Right forelimb (tissue), 1 donor: ENCODE measurements at regions not wholly inside any gene's neighbourhood (a gene's known extent, or its start where the extent isn't known, plus 50 kb on each side); places are given as distances from the start of the nearest gene placed in this dataset.
"Not testable (repeated sequence)": the region's sequence is repeated elsewhere in the genome, so short reads cannot be mapped to it uniquely, and the experiment has no call there.

ENCODE experiments used
- DNase-seq: peaks from one replicate; pipeline ENCODE4 v3.0.0-alpha.2; 2018

GRCh38 chr10:5268743-5269142, 72.1 kb downstream of the AKR1C4 start:
- no peak for DNase-seq

DNA sequence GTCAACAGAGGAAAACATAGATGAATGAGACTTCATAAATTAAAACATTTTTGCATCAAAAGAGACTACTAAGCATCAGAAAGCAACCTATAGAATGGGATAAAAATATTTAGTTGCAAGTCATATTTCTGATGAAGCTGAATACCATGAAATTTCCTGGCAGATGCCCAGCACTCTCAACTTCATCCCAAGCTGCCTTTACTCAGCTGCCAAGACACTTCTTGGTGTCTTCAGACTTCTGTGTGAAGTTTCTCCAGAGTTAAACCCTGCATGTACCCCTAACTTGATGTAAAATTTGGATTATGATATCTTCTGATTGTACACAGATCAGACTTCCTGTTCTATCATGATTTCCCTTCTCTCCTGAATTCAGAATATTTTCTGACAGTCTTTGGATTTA, 73.2 kb downstream of the AKR1C4 start:
- DNase-seq: no peak

GRCh38 chr10:5271526-5271925, 74.9 kb downstream of the AKR1C4 start:
- no peak for DNase-seq

- no peak for DNase-seq
These were observed 75.6 kb downstream of the AKR1C4 start for GRCh38 chr10:5272065-5272803.

GRCh38 chr10:5274795-5275194, 78.2 kb downstream of the AKR1C4 start:
- DNase-seq: no peak

GRCh38 chr10:5281356-5281755, 83.4 kb upstream of the UCN3 start:
- DNase-seq: no peak

GRCh38 chr10:5282137-5282536, 82.6 kb upstream of the UCN3 start:
- no peak for DNase-seq

DNA sequence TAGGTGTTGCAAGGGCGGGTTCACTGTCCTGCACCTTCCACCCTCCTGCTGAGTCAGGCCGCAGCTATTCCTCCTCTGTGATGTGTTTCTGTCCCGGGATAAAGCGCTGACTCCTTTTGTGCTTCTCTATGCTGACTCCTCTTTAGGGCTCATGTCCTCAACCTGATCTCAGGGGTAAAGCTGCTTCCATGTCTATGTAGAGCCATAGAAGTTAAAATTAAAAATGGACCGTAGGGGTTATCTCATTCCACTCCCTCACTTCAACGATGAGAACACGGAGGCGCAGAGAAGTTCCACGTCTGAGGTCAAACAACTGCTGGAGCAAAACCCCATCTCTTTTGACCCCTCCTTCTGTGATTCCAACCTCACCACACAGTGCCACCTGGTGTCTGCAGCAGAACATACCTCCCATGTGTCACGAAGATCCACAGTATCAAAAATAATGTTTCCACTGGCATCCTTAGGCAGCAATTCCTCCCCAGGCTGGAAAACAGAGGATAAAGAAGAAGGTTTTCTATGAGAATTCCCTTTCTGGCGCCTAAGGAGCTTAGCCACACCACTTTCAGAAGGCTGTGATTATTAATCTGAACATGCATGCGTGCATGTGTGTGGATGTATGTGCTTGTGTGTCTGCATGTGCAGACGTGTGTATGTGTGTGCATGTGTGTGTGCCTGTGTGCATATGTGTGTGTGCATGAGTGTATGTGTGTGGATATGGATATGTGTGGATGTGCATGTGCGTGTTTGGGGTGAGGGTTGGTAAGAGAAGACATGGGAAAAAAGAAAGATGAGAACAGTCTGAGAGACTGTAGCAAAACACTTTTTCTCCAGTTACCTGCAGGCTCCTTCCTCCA, 81.2 kb upstream of the UCN3 start:
- DNase-seq: peak; percentile 51

- no peak for DNase-seq
These were observed 80.3 kb upstream of the UCN3 start for GRCh38 chr10:5284311-5285057.

DNA sequence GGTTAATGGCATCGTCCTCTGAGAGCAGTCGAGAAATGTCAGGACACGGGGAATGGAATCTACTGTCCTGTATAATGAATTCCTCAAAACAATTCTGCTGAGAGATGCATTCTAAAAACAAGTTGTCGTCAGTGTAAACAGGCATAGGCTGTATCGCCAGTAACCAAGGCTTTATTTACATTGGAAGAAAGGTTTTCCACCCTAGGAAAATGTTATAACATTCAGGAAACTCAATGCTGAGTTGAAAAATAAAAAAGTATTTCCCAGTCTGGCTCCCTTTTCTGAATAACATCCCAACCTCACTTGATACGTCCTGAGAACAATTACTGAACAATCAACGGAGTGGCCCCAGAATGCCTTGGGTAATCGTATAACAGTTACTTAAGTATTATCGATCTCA, 79.6 kb upstream of the UCN3 start:
- no peak for DNase-seq

GRCh38 chr10:5288359-5288758, 76.4 kb upstream of the UCN3 start:
- DNase-seq: no peak

- DNase-seq: not testable (repeated sequence)
These were observed 75.5 kb upstream of the UCN3 start for GRCh38 chr10:5289228-5289627.

DNA sequence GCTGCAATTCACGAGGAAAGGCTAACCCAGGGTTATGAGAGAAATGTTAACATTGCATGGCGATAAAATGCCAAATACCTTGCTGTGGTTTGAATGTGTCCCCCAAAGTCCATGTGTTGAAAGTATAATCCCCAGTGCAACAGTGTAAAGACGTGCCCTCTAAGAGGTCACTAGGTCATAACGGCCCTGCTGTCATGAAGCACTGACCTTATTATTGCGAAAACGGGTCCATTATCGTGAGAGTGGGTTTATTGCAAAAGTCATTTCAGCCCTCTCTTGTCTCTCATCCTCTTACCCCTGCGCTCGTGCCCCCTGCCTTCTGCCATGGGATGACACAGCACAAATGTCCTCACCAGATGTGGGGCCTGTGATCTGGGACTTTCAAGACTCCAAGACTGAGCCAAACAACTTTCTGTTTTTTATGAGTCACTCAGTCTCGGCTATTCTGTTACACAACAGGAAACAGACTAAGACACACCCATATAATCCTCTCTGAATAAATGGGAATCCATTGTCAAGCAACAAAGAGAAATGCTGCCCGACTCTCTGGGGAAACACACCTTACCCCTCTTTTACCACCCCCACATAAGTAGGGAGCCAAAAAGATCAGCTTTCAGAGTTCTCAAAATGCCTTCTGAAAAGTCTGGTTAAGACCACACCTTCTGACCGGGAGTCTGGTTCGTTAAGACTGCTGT, 73.1 kb upstream of the UCN3 start:
- no peak for DNase-seq

GRCh38 chr10:5292196-5292735, 72.5 kb upstream of the UCN3 start:
- no peak for DNase-seq

DNA sequence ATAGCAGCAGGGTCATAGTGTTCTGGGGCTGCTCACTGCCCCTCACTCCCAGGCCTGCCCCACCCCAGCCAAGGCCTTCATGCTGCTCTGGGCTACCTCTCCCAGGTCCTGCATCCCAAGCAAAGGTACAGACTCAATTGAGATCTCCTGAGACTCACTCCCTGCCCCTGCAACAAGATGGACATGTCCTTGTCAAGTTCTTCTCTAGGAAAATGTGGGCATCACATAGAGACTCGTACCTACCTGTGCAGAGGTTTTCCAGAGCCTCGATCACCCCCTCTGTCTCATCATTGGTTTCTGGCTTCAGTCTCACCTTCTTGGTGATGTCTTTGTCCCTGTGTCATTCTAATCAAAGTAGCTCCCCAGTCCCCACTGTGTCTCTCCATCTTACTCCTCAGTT, 71.8 kb upstream of the UCN3 start:
- not testable (repeated sequence) for DNase-seq

- peak; percentile 50 for DNase-seq
These were observed 70.8 kb upstream of the UCN3 start for GRCh38 chr10:5293691-5294550.

GRCh38 chr10:5297466-5297865, 67.3 kb upstream of the UCN3 start:
- no peak for DNase-seq

DNA sequence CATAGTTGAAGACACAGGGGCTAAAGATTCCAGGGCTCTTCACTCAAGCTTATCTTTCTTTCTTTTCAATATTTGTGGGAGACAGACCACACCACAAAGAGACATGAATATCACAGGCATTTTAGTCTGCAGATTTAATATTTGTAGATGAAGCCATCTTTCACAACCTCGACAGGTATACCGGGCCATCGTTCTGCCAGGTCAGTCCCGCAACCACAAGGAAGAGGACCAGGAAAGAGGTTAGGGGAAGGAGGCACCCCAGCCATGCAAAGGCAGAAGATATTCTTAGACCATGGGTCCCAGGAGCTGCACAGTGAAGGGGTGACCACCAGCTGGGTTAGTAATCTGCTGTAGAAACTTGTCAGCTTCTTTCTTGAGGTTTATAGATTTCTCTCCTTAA, 66.8 kb upstream of the UCN3 start:
- DNase-seq: no peak

DNA sequence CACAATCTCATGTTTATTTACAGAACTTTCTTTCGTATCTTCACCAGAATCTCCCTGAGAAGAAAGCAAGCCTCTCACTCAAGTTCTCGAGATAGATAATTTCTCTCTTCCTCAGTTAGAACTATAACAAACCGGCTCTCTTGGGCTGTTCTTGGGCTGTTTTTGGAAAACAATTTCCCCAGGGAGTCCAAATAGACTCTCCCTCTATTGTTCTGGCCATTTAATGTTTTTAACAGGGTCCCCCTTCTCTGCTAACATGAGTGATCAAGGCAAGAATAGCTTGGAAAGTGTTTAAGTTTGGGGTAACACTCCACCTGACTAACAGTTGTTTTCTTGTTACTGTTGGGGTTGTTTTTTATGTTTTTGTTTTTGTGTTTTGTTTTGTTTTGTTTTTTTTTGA, 64.8 kb upstream of the UCN3 start:
- DNase-seq: no peak

GRCh38 chr10:5303504-5303903, 61.3 kb upstream of the UCN3 start:
- no peak for DNase-seq

GRCh38 chr10:5305374-5305773, 59.4 kb upstream of the UCN3 start:
- DNase-seq: no peak

DNA sequence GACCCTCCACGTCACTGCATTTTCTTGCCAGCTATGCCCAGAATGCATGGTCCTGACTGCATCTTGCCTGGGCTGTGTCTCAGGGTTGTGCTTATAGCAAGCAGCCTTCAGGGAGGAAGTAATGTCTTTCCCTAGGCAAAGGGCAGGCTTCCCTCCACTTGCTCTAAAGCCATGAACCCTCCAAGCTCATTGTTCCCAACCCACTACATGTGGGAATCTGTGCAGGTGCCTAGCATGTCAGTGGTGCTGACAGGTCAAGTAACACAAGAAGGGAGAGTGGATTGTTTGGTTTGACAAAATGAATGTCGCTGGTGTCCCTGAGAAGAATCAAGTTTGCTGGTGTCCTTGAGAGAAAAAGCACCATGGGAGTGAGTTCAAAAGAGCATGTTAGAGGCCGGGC, 53.9 kb upstream of the UCN3 start:
- no peak for DNase-seq
